ENCODE measurements at regions not wholly inside any gene's neighbourhood (a gene's known extent, or its start where the extent isn't known, plus 50 kb on each side); places are given as distances from the start of the nearest gene placed in this dataset.
A peak's percentile ranks its signal among the peaks of the same experiment; 100 is the strongest.

- Mint-ChIP-seq H3K9me3 (ENCODE audit: unreplicated experiment) (peaks cover 15% of the 10 kb centered on the region), H3K27ac (ENCODE audit: unreplicated experiment) (peak overlapping the region; percentile 83), H3K27me3 (ENCODE audit: unreplicated experiment) (peaks cover 8% of the 10 kb centered on the region), H3K4me1 (ENCODE audit: low read depth, unreplicated experiment) (peaks cover 47% of the 10 kb centered on the region), H3K36me3 (ENCODE audit: unreplicated experiment) (peaks cover 4% of the 10 kb centered on the region), H3K4me3 (ENCODE audit: unreplicated experiment) (peak overlapping the region; percentile 63)
- TF ChIP-seq CTCF (IDR thresholded peaks at IDR 0.05; ENCODE audit: partially characterized antibody, unreplicated experiment): no peak
- no peak for DNase-seq
Measured at GRCh38 chr7:26437003-26437532, 145.4 kb downstream of the SNX10 start.

GRCh38 chr7:26438078-26438477 lies 146.4 kb downstream of the SNX10 start:
- TF ChIP-seq CTCF (IDR thresholded peaks at IDR 0.05; ENCODE audit: partially characterized antibody, unreplicated experiment): no peak
- H3K27ac Mint-ChIP-seq (ENCODE audit: unreplicated experiment): peak overlapping the region; percentile 83
- H3K4me1 Mint-ChIP-seq (ENCODE audit: low read depth, unreplicated experiment): peaks cover 54% of the 10 kb centered on the region
- peak overlapping the region; percentile 63 for H3K4me3 Mint-ChIP-seq (ENCODE audit: unreplicated experiment)
- peaks cover 9% of the 10 kb centered on the region for H3K27me3 Mint-ChIP-seq (ENCODE audit: unreplicated experiment)
- H3K36me3 Mint-ChIP-seq (ENCODE audit: unreplicated experiment): peaks cover 4% of the 10 kb centered on the region
- no peak for DNase-seq
- peaks cover 16% of the 10 kb centered on the region for H3K9me3 Mint-ChIP-seq (ENCODE audit: unreplicated experiment)

- Mint-ChIP-seq H3K4me3 (ENCODE audit: unreplicated experiment) (peak overlapping the region; percentile 79), H3K36me3 (ENCODE audit: unreplicated experiment) (peaks cover 3% of the 10 kb centered on the region), H3K4me1 (ENCODE audit: low read depth, unreplicated experiment) (peaks cover 61% of the 10 kb centered on the region), H3K9me3 (ENCODE audit: unreplicated experiment) (peaks cover 16% of the 10 kb centered on the region), H3K27me3 (ENCODE audit: unreplicated experiment) (peaks cover 9% of the 10 kb centered on the region), H3K27ac (ENCODE audit: unreplicated experiment) (peak overlapping the region; percentile 100)
- DNase-seq: peak; percentile 79
- no peak for TF ChIP-seq CTCF (IDR thresholded peaks at IDR 0.05; ENCODE audit: partially characterized antibody, unreplicated experiment)
Measured at GRCh38 chr7:26439521-26440232, 148.0 kb downstream of the SNX10 start.

- Mint-ChIP-seq H3K4me1 (ENCODE audit: low read depth, unreplicated experiment) (peaks cover 62% of the 10 kb centered on the region), H3K36me3 (ENCODE audit: unreplicated experiment) (no peaks in the 10 kb centered on the region)
Measured at GRCh38 chr7:26440233-26441001, 148.8 kb downstream of the SNX10 start.

More at GRCh38 chr7:26440233-26441001, 148.8 kb downstream of the SNX10 start:
- Mint-ChIP-seq H3K4me3 (ENCODE audit: unreplicated experiment) (peak overlapping the region; percentile 79), H3K27ac (ENCODE audit: unreplicated experiment) (peak overlapping the region; percentile 100), H3K27me3 (ENCODE audit: unreplicated experiment) (peaks cover 9% of the 10 kb centered on the region), H3K9me3 (ENCODE audit: unreplicated experiment) (peaks cover 16% of the 10 kb centered on the region)
- no peak for TF ChIP-seq CTCF (IDR thresholded peaks at IDR 0.05; ENCODE audit: partially characterized antibody, unreplicated experiment)
- DNase-seq: no peak
